ENCODE measurements at regions not wholly inside any gene's neighbourhood (a gene's known extent, or its start where the extent isn't known, plus 50 kb on each side); places are given as distances from the start of the nearest gene placed in this dataset.

DNA sequence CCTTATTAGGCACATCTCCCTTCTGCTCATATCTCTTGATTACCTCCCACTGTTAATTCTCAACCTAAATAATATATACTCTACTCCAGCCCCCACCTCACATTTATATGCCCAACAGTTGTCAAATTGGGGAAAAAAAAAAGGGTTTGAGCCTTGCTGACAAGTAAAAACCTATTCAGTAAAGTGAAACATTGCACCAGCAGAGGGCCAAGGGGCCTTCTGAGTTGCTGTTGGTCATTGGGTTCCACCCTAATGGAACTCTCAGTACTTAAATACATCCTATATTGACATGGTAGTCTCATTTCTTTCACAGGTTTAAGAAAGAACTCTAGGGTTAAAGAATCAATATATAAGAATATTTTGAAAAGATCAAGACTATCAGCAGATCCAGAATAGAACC is 362.2 kb downstream of the SMARCA1 start:
- TF ChIP-seq, protein P1, sequence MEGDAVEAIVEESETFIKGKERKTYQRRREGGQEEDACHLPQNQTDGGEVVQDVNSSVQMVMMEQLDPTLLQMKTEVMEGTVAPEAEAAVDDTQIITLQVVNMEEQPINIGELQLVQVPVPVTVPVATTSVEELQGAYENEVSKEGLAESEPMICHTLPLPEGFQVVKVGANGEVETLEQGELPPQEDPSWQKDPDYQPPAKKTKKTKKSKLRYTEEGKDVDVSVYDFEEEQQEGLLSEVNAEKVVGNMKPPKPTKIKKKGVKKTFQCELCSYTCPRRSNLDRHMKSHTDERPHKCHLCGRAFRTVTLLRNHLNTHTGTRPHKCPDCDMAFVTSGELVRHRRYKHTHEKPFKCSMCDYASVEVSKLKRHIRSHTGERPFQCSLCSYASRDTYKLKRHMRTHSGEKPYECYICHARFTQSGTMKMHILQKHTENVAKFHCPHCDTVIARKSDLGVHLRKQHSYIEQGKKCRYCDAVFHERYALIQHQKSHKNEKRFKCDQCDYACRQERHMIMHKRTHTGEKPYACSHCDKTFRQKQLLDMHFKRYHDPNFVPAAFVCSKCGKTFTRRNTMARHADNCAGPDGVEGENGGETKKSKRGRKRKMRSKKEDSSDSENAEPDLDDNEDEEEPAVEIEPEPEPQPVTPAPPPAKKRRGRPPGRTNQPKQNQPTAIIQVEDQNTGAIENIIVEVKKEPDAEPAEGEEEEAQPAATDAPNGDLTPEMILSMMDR (IDR thresholded peaks at IDR 0.05 in 4 of 5, conservative IDR thresholded peaks at IDR 0.05 in 1 of 5), result no peak
- TF ChIP-seq POLR2A (IDR thresholded peaks at IDR 0.05), result no peak
